ENCODE measurements at regions not wholly inside any gene's neighbourhood (a gene's known extent, or its start where the extent isn't known, plus 50 kb on each side); places are given as distances from the start of the nearest gene placed in this dataset.

- Histone ChIP-seq H3K4me1 (ENCODE audit: insufficient read depth, low read length, poor library complexity, severe bottlenecking) (no peaks in the 10 kb centered on the region), H3K4me3 (ENCODE audit: low read depth, low read length, poor library complexity, severe bottlenecking) (no peak overlapping the region), H3K27me3 (replicated peaks; ENCODE audit: insufficient read depth, low read depth, low read length, poor library complexity) (no peaks in the 10 kb centered on the region), H3K36me3 (ENCODE audit: insufficient read depth, low read length, poor library complexity, severe bottlenecking) (no peaks in the 10 kb centered on the region), H3K9me3 (ENCODE audit: low read depth, low read length, poor library complexity, severe bottlenecking) (peaks cover 4% of the 10 kb centered on the region), H3K27ac (ENCODE audit: low read depth, low read length, poor library complexity, severe bottlenecking) (no peak overlapping the region)
- no peak for TF ChIP-seq CTCF (conservative IDR thresholded peaks at IDR 0.05; ENCODE audit: low read depth, low read length)
- TF ChIP-seq EZH2 (IDR thresholded peaks at IDR 0.05; ENCODE audit: borderline replicate concordance, low read depth, low read length, poor library complexity, severe bottlenecking): no peak
- no peak for DNase-seq (ENCODE audit: low spot score)
- intact Hi-C loops (cut with micrococcal nuclease; ENCODE audit: unreplicated experiment): no loop called here
- ChIA-PET CTCF (no interaction called here), POLR2A (ENCODE audit: low non-redundant PET) (no interaction called here)
- no TSS peak for BruUV-seq (replicated peaks)
Observed at GRCh38 chr9:82090046-82090445, 101.5 kb downstream of the SPATA31D1 start.

GRCh38 chr9:82091100-82091499, 102.5 kb downstream of the SPATA31D1 start:
- ChIA-PET CTCF (no interaction called here), POLR2A (ENCODE audit: low non-redundant PET) (no interaction called here)
- Histone ChIP-seq H3K27ac (ENCODE audit: low read depth, low read length, poor library complexity, severe bottlenecking) (no peak overlapping the region), H3K36me3 (ENCODE audit: insufficient read depth, low read length, poor library complexity, severe bottlenecking) (no peaks in the 10 kb centered on the region), H3K9me3 (ENCODE audit: low read depth, low read length, poor library complexity, severe bottlenecking) (peaks cover 4% of the 10 kb centered on the region), H3K27me3 (replicated peaks; ENCODE audit: insufficient read depth, low read depth, low read length, poor library complexity) (no peaks in the 10 kb centered on the region), H3K4me3 (ENCODE audit: low read depth, low read length, poor library complexity, severe bottlenecking) (no peak overlapping the region), H3K4me1 (ENCODE audit: insufficient read depth, low read length, poor library complexity, severe bottlenecking) (no peaks in the 10 kb centered on the region)
- TF ChIP-seq CTCF (conservative IDR thresholded peaks at IDR 0.05; ENCODE audit: low read depth, low read length): no peak
- TF ChIP-seq EZH2 (IDR thresholded peaks at IDR 0.05; ENCODE audit: borderline replicate concordance, low read depth, low read length, poor library complexity, severe bottlenecking): no peak
- no TSS peak for BruUV-seq (replicated peaks)
- no peak for DNase-seq (ENCODE audit: low spot score)
- intact Hi-C loops (cut with micrococcal nuclease; ENCODE audit: unreplicated experiment): no loop called here

- H3K9me3 ChIP-seq (ENCODE audit: low read depth, low read length, poor library complexity, severe bottlenecking): peaks cover 4% of the 10 kb centered on the region
- no peaks in the 10 kb centered on the region for H3K4me1 ChIP-seq (ENCODE audit: insufficient read depth, low read length, poor library complexity, severe bottlenecking)
- DNase-seq (ENCODE audit: low spot score): no peak
- no peak overlapping the region for H3K27ac ChIP-seq (ENCODE audit: low read depth, low read length, poor library complexity, severe bottlenecking)
- no peaks in the 10 kb centered on the region for H3K36me3 ChIP-seq (ENCODE audit: insufficient read depth, low read length, poor library complexity, severe bottlenecking)
- intact Hi-C loops (cut with micrococcal nuclease; ENCODE audit: unreplicated experiment): no loop called here
- no peak for TF ChIP-seq CTCF (conservative IDR thresholded peaks at IDR 0.05; ENCODE audit: low read depth, low read length)
- no peak for TF ChIP-seq EZH2 (IDR thresholded peaks at IDR 0.05; ENCODE audit: borderline replicate concordance, low read depth, low read length, poor library complexity, severe bottlenecking)
- H3K4me3 ChIP-seq (ENCODE audit: low read depth, low read length, poor library complexity, severe bottlenecking): no peak overlapping the region
- CTCF ChIA-PET: no interaction called here
- BruUV-seq (replicated peaks): no TSS peak
- POLR2A ChIA-PET (ENCODE audit: low non-redundant PET): no interaction called here
- no peaks in the 10 kb centered on the region for H3K27me3 ChIP-seq (replicated peaks; ENCODE audit: insufficient read depth, low read depth, low read length, poor library complexity)
Observed at GRCh38 chr9:82091610-82092009, 103.0 kb downstream of the SPATA31D1 start.

Data from A673 (cell line).